GM19035 (cell line): ENCODE measurements at regions not wholly inside any gene's neighbourhood (a gene's known extent, or its start where the extent isn't known, plus 50 kb on each side); places are given as distances from the start of the nearest gene placed in this dataset.

ENCODE experiments used
- ATAC-seq: cut with Tn5 transposase; IDR thresholded peaks from one replicate; pipeline ENCODE4 v1.9.1; 2021; ENCODE audit not compliant: unreplicated experiment

DNA sequence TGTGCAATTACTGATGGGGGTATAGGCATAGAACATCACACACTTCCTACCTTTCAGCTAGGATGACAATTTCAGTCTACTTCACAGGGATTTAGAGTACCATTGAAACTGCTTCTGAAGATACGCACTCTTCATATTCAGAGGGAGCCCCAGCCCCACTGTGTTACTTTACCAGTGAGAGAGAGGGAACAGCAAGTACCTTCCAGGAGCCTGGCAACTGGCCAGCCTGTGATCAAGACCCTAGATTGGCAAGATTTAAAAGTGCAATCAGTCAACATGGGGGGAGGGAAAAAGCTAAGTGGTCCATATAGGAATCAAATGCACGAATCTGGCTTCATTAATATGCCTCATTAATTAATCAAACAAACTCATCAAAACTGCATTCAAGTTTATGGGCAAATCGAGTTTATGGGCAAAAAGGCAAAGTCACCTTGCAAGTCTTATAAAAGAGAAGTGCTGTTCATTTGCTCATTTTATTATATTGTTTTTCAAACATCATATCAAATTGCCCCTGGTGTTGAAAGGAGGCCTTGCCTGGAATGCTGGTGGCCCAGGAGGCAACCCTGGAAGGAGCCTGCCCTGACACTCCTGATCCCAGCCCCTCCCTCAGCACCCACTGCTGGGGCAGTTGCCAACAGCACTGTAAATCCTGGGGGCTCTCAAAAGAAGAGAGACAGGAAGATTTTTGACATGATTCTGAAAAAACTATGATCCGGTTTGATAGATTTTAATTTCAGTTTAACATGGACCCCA, 184.9 kb upstream of the DPT start:
- no peak for ATAC-seq

DNA sequence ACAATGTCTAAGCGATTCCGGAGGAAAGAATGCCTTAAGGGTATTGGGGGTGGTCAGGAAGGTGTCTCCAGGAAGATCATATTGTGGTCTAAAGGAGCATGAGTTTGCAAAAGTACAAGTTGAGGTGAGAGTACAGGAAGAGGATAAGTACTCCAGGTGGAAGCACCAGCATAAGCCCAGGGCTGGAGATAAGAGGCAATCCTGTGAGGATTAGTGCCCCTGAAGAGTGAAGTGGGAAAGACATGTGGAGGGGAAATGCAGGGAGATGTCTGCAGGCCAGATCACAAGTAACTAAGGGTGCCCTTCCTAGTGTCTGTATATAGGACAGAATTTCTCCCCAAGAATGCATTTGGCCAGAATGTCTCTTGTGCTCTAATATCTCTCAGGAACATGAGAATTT, 188.3 kb upstream of the DPT start:
- no peak for ATAC-seq

DNA sequence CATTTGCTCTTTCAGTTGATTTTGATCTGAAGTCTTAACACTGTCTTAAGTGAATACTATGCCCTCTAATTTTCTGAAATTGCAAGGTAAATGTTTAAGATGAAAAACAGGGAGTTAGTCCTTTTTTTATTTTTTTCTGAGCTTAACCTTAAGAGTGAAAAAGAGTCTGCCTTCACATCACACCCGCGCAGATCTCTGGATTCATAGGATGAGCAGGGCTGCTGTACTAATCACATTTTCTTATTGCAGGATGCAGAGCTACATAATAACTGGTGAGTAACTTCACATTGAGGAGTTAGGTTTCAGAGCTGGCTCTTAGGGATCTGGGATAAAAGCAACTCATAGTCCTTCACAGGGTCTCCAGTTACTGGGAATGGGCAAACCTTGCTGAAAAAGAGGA, 188.7 kb upstream of the ATP1B1 start:
- no peak for ATAC-seq

- ATAC-seq: no peak
Observed at GRCh38 chr1:168918860-168919741, 187.4 kb upstream of the ATP1B1 start.

DNA sequence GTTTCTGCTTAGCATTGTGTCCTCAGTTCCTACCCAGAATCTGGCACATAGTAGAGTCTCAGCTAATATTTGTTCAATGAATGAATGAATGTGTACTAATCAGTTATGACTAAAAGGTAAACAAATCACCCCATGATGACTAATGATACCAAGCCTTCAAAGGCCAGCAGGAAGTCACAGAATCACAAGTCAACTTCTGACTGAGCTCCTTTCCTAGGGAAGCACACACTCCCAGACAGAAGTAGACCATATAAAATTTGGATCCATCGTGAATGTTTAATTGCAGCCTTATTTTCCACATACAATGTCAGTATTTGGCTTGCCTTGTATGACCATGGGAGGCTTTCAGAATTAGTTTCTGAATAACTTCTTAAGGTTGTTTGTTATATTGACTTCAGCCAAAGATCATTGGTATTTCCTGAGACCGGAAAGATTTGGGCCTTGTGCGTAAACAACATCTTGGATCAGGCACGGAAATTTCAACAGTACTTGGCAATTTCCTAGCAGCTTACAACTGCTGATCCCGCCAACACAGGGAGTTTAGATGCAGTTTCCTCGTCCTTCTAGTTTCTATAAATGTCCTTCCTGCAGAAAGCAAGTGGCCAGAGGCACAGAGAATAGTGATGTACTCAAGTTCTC, 185.9 kb upstream of the ATP1B1 start:
- no peak for ATAC-seq

DNA sequence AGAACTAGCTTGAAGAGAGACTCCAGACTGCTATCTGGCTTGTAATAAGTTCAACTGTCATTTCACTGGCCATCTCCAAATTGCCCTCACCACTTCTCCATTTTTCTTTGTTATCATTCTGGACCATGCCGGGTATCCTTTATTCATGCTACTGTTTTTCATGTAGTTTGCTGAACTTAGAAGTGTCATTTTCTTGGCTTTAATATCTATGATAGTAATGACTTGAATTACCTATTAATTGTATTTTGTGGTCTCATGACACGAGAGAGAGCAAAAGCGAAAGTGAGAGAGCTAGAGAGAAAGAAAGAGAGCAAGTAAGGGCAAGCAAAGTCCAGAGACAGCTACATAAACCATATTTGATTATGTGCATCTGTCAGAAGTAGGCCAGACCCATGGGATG, 184.9 kb upstream of the ATP1B1 start:
- peak; percentile 71 for ATAC-seq

DNA sequence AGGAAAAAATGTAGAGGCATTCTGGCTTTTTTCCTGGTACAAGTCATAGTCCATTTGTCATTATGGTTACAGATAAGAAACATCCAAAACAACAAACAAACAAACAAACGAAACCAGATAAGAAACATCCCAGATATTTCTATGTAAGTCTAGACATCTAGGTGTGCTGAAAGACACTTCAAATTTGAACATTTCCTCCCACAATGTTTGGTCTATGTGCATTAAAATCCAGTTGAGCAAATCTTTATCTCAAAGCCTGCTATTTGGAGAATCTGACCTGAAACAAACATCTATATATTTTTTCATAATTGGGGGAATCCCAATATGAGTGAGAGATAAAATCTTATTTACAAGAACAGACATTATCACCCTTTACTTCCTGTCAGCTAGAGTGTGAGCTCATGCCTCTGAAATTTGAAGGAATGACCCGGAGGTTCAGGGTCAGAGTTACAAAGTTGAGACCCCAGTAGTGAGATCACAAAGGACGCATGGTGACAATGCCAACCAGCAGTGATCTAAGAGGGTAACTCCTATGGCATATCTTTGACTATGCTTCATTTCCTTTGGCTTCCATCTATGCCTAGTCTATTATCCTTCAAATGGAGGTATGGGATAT, 182.9 kb upstream of the ATP1B1 start:
- no peak for ATAC-seq

GRCh38 chr1:168924976-168925375, 181.5 kb upstream of the ATP1B1 start:
- ATAC-seq: no peak

DNA sequence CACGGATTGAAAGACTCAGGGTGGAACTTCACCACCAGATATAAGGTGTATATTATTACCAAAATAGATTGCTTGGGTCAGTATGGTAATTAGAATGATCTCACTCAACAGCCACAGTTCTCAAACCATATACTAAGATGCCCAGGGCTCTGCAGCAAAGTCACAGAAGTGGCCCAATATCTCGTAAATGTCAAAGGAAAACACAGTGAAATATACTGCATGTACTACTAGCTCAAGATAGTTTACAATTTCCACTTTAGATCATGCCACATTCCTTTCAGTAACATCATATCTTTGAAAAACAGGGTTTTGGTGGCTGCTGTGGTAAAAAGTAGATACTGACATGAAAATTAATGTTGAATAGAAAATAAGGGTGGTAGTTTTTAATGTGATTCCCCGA, 180.3 kb upstream of the ATP1B1 start:
- no peak for ATAC-seq

- no peak for ATAC-seq
Observed at GRCh38 chr1:168932539-168932938, 174.0 kb upstream of the ATP1B1 start.

DNA sequence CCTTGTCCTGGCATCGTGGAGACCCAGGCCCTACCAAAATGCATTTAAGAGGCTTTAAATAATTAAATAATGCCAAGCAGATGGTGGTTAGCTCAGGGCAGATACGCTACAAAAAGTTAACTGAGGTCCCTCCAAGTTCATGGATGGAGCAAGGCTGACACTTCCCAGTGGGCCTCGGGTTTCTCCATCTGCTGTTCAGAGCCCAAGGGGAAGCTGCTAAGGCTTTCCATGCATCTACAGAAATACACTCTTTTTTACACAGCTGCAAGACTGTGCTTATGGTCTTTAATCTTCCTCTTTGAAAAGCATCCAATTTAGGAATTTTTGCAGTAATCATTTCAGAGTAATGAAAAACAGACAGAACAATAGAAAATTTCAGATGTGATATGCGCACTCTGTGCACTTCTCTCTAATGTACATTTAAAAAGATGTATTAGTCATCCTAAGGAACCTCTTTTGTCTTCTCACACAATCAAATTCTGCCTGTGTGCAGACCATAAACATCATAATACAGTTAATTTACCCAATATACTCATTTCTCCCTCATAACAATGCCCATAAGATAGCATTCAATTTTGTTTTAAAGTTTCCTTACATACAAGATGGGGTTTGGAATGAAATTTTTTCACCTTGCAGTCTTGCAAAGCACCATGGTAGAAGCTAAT, 173.2 kb upstream of the ATP1B1 start:
- no peak for ATAC-seq

DNA sequence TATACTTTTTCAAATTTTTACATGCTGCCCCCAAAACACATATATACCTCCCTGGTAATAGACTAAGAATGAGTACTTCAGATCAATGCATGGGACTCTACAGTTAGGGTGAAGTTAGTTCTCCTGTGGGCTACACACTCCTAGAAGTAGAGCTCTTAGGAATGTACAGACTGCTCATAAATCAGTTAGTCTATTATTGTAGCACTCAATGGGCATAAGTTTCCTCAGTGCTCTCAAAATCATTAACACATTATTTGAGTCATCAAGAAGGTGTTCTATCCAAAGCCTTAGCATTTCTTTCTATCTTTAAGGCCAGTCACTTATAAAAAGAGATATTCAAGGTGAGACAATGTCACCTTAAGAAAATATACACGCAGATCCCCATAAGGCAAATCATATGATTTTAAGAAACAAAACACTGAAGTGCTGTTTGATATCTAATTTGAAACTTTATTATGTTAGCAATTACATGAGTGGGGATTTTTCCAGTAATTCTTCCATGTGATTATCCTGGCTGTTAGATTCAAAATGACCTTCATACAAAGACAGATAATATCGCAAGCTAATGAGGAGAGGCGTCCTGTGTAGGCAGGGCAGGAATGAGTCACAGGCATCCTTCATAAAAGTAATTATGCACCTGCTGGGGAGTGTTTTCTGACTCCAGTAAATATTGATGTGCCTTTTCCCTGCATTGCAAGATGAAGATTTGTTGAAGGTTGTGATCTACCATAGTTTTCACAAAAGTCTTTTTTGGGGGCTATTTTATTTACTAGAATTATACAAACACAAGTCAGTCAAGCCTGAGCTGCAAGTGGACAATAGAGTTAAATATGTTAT, 167.2 kb upstream of the ATP1B1 start:
- no peak for ATAC-seq

DNA sequence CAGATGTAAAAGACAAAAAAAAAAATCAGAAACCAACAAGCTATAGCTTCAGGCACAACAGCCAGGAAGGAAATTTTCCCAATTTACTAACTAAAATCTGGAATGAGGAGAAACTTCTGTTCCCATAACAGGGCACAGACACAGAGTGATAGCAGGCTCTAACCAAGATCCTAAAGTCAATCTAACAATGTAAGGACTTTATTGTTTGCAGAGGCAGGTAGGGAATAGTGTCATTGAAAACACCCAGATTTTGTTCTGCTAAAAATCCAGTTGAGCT, 166.6 kb upstream of the ATP1B1 start:
- ATAC-seq: no peak

DNA sequence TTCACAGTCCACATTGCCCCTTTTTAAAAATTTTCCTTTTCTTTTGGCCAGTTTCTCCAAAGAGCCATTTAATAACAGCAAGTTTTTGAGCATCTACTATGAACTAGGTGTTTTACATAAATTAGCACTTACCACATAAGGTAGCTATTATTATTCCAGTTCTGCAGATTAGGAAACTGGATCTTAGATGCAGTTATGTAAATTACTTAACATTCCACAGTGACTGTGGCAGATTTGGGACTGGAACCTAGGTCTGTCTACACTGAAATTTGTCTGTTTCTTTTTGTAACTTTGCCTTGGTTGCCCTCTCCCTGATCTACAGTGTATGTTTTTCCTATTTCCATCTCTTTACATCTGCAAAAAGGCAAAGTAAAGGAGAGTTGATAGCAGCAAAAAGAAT, 164.8 kb upstream of the ATP1B1 start:
- no peak for ATAC-seq

GRCh38 chr1:168942165-168942564, 164.3 kb upstream of the ATP1B1 start:
- ATAC-seq: no peak

DNA sequence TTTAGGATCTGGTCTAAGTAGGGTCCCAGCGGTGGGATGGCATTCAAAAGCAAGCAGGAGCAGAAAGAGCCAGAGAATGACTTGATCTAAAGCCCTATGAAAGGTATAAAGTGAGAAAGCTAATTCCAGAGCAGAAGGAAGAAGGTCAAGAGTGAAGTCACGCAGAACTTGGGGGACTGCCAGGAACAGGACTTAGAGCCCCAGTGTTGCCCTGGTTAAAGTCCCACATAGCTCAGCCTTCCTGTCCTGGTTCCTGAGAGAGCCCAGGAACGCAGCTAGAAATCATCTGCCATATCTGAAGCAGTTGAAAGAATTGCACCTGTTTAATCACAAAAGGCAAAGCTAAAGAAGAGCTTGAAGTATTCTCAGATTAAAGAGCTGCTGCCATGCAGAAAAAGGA, 160.6 kb upstream of the ATP1B1 start:
- ATAC-seq: no peak

DNA sequence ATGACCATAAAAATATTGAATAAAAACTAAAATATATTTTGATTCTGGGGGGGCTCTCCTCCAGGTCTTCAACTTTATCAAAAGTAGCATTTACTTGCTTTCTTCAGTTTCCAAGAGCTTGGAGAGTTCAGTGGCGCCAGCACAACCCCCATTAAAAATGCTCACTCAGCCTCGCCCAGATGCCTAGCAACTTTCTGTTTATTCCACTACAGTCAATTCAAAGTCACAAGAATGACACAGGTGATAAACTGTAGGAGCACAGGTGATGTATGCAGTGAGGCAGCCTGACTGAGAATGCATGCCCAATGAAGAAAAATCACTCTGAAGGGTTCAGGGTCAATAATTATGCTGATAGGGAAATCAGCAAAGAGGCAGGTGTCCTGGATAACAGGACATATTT, 159.4 kb upstream of the ATP1B1 start:
- ATAC-seq: no peak

GRCh38 chr1:168949672-168950071, 156.8 kb upstream of the ATP1B1 start:
- ATAC-seq: no peak

DNA sequence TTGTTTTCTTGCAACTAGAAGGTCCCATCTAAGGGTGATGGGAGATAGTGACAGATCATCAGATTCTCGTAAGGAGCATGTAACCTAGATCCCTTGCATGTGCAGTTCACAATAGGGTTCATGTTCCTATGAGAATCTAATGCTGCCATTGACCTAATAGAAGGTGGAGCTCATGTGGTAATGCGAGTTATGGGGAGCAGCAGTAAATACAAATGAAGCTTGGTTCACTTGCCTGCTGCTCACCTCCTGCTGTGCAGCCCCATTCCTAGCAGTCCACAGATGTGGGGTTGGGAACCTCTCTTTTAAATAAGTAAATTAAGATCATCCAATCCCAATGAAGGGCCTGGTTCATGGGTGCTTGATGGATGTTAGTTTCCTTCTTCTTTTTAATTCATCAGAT, 148.7 kb upstream of the ATP1B1 start:
- ATAC-seq: no peak

GRCh38 chr1:168958562-168959289, 147.8 kb upstream of the ATP1B1 start:
- no peak for ATAC-seq
